ENCODE measurements at regions not wholly inside any gene's neighbourhood (a gene's known extent, or its start where the extent isn't known, plus 50 kb on each side); places are given as distances from the start of the nearest gene placed in this dataset.

DNA sequence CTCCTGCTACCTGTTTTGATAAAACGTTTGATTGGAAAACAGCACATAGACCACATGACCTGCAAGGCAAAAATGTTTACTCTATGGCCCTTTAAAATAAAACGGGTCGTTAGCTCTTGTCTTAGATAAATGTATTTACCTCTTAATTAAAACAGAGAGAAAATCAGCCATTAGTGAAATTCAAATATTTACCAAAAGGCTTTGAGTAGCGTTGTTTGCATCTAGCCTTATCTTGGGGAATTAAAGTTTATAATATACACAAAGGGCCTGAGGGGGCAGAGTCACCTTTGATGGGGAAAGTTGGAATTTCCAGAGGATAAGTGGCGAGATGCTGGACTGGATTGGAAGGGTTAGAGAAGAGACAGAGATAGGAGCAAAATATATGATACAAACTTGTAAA, 111.3 kb downstream of the FBXO4 start:
- Mint-ChIP-seq H3K36me3 (ENCODE audit: insufficient read depth in 1 of 3, low read depth in 3 of 3) (no peaks in the 10 kb centered on the region), H3K27ac (no peak overlapping the region), H3K4me1 (peaks cover 19 to 22% of the 10 kb centered on the region in 2 experiments), H3K9me3 (no peaks in the 10 kb centered on the region), H3K27me3 (ENCODE audit: low read depth) (no peaks in the 10 kb centered on the region; the same call in 1 of the 2 replicates), H3K4me3 (no peak overlapping the region)
- H2BK120ac ChIP-seq (ENCODE audit: low read depth, low read length, poor library complexity, severe bottlenecking), result no peak overlapping the region
- H3K4me2 ChIP-seq (ENCODE audit: insufficient read depth, insufficient read length, low read length), result no peak overlapping the region
- H4K91ac ChIP-seq (ENCODE audit: insufficient read length, low read depth, low read length), result no peak overlapping the region
- H3K4ac ChIP-seq (ENCODE audit: low read depth, low read length), result no peak overlapping the region
- no peak overlapping the region for H2BK12ac ChIP-seq (ENCODE audit: insufficient read length, low read depth, low read length)
- no peak overlapping the region for H2BK5ac ChIP-seq (ENCODE audit: insufficient read length, low read length)
- no peaks in the 10 kb centered on the region for H3K23me2 ChIP-seq (ENCODE audit: insufficient read length, low read depth, low read length, poor library complexity, severe bottlenecking)
- no peaks in the 10 kb centered on the region for H3K27me3 ChIP-seq (ENCODE audit: insufficient read depth, low read length)
- H3K79me1 ChIP-seq (ENCODE audit: insufficient read depth, low read depth, low read length, poor library complexity, severe bottlenecking), result no peaks in the 10 kb centered on the region
- H3K9ac ChIP-seq (ENCODE audit: extremely low read depth, insufficient read length, low read length), result no peak overlapping the region
- no peak overlapping the region for H3K23ac ChIP-seq (ENCODE audit: insufficient read length, low read depth, low read length)
- no peak for TF ChIP-seq CTCF (conservative IDR thresholded peaks at IDR 0.05)
- H4K8ac ChIP-seq (replicated peaks; ENCODE audit: insufficient read length, low read depth, low read length), result no peak overlapping the region
- H3K27ac ChIP-seq (ENCODE audit: insufficient read length, low read depth, low read length), result no peak overlapping the region
- no peak overlapping the region for H2AK5ac ChIP-seq (ENCODE audit: insufficient read length, low read length)
- no peak overlapping the region for H3K18ac ChIP-seq (ENCODE audit: insufficient read length, low read depth, low read length)
- no peak overlapping the region for H4K5ac ChIP-seq (ENCODE audit: insufficient read length, low read depth, low read length)
- no peak overlapping the region for H3K14ac ChIP-seq (ENCODE audit: insufficient read depth, low read length)
- H4K20me1 ChIP-seq (ENCODE audit: control insufficient read depth, insufficient read depth, insufficient read length), result no peaks in the 10 kb centered on the region
- no peak overlapping the region for H2BK20ac ChIP-seq (ENCODE audit: low read depth, low read length, poor library complexity, severe bottlenecking)
- peaks cover 4% of the 10 kb centered on the region; the same call in 1 of the 2 replicates for H3K4me1 ChIP-seq (ENCODE audit: insufficient read depth, low read length)
- no peak overlapping the region for H3K56ac ChIP-seq (ENCODE audit: insufficient read length, low read depth, low read length)
- no peak overlapping the region for H2BK15ac ChIP-seq (ENCODE audit: low read depth, low read length)
- H3K9me3 ChIP-seq (ENCODE audit: control insufficient read depth, low read depth, low read length), result no peaks in the 10 kb centered on the region
- H2AFZ ChIP-seq (ENCODE audit: low read length), result no peak overlapping the region
- WGBS (ENCODE audit: extremely low coverage, insufficient read length, low lambda C conversion rate), result no CpG with 5 or more reads among the region's 5 CpGs
- H3T11ph ChIP-seq (ENCODE audit: low read length), result no peak overlapping the region
- no peak for DNase-seq
- H3K79me2 ChIP-seq (ENCODE audit: insufficient read depth, low read length), result no peaks in the 10 kb centered on the region
